PC-3 (cell line): ENCODE measurements at regions not wholly inside any gene's neighbourhood (a gene's known extent, or its start where the extent isn't known, plus 50 kb on each side); places are given as distances from the start of the nearest gene placed in this dataset.
"Not testable (repeated sequence)": the region's sequence is repeated elsewhere in the genome, so short reads cannot be mapped to it uniquely, and the experiment has no call there.

ENCODE experiments used
- ATAC-seq: fragments of 200-7000 bp; cut with Tn5 transposase; 2 replicates; pipeline ENCODE4 v1.9.1; 2020; ENCODE audit warnings: mild to moderate bottlenecking, moderate library complexity
- BruUV-seq: library from RNA; stranded (reverse); fragments of 400-500 nt; replicated peaks from 2 replicates; lab custom pipeline; 2021; lab: Mats Ljungman, UMichigan
- CTCF ChIA-PET: fragments of 300-600 bp; sonication (Branson Sonifier 250); formaldehyde crosslinking; loops from one replicate; lab custom pipeline; 2022; ENCODE audit warnings: antibody characterized with exemption; lab: Charles Lee
- POLR2A ChIA-PET: fragments of 300-600 bp; sonication (Branson Sonifier 250); formaldehyde crosslinking; loops from one replicate; lab custom pipeline; 2022; ENCODE audit warnings: antibody characterized with exemption; ENCODE audit not compliant: unreplicated experiment; lab: Charles Lee
- DNase-seq: peaks from one replicate; pipeline ENCODE4 v3.0.0-alpha.2; 2015
- H2AFZ ChIP-seq: fragments of 300-600 bp; sonication (generic); 2 replicates; pipeline ENCODE4 v1.6.0; 2016; ENCODE audit warnings: antibody characterized with exemption, low read length
- H3F3A ChIP-seq: fragments of 300-600 bp; sonication (generic); one replicate; pipeline ENCODE4 v1.6.0; 2017; ENCODE audit warnings: antibody characterized with exemption, low read length, control low read depth, mild to moderate bottlenecking; ENCODE audit not compliant: unreplicated experiment
- H3K27ac ChIP-seq: fragments of 300-600 bp; sonication (generic); 2 replicates; pipeline ENCODE4 v1.5.1; 2016; ENCODE audit warnings: mild to moderate bottlenecking, low read length
- H3K27me3 ChIP-seq: fragments of 300-600 bp; sonication (generic); 2 replicates; pipeline ENCODE4 v1.6.1; 2016; ENCODE audit warnings: low read length, mixed read lengths
- H3K36me3 ChIP-seq: fragments of 300-600 bp; sonication (generic); 2 replicates; pipeline ENCODE4 v1.6.1; 2016; ENCODE audit warnings: low read depth, mixed run types, low read length, mixed read lengths
- H3K4me1 ChIP-seq: fragments of 300-600 bp; sonication (generic); 2 replicates; pipeline ENCODE4 v1.5.1; 2016; ENCODE audit warnings: low read length; ENCODE audit not compliant: insufficient read depth
- H3K4me2 ChIP-seq: fragments of 300-600 bp; sonication (generic); 2 replicates; pipeline ENCODE4 v1.6.0; 2016; ENCODE audit warnings: low read length
- H3K4me3 ChIP-seq: fragments of 300-600 bp; sonication (generic); 2 replicates; pipeline ENCODE4 v1.5.1; 2016; ENCODE audit warnings: mild to moderate bottlenecking, low read length, mixed read lengths
- H3K79me2 ChIP-seq: fragments of 300-600 bp; sonication (generic); 2 replicates; pipeline ENCODE4 v1.6.1; 2017; ENCODE audit warnings: low read length, mixed read lengths
- H3K9ac ChIP-seq: fragments of 300-600 bp; sonication (generic); 2 replicates; pipeline ENCODE4 v1.6.0; 2016; ENCODE audit warnings: mild to moderate bottlenecking, low read length
- H3K9me2 ChIP-seq: fragments of 300-600 bp; sonication (generic); replicated peaks from 2 replicates; pipeline ENCODE4 v1.6.1; 2016; ENCODE audit warnings: mixed run types, low read length, mixed read lengths
- H3K9me3 ChIP-seq: fragments of 300-600 bp; sonication (generic); 2 replicates; pipeline ENCODE4 v1.6.1; 2016; ENCODE audit warnings: low read length, mixed read lengths
- H4K20me1 ChIP-seq: fragments of 300-600 bp; sonication (generic); 2 replicates; pipeline ENCODE4 v1.6.1; 2016; ENCODE audit warnings: low read length, mixed read lengths
- EZH2 ChIP-seq: fragments of 300-600 bp; sonication (generic); IDR thresholded peaks from one replicate; pipeline ENCODE4 v1.6.1; 2017; ENCODE audit warnings: antibody characterized with exemption, mild to moderate bottlenecking, low read length; ENCODE audit not compliant: unreplicated experiment
- EZH2phosphoT487 ChIP-seq: fragments of 300-600 bp; sonication (generic); IDR thresholded peaks from 2 replicates; pipeline ENCODE4 v1.6.1; 2018; ENCODE audit warnings: mild to moderate bottlenecking, antibody characterized with exemption, low read length, borderline replicate concordance
- intact Hi-C: fragments of 100-400 bp; cut with micrococcal nuclease; formaldehyde crosslinking; loops from 2 replicates; pipeline ENCODE4 v1.9.0; 2023
- TF ChIP-seq, protein P1 (sequence below): fragments of 300-600 bp; sonication (generic); conservative IDR thresholded peaks from 2 replicates; pipeline ENCODE4 v1.5.1; 2017; ENCODE audit warnings: antibody characterized with exemption, low read depth, mild to moderate bottlenecking, low read length

DNA sequence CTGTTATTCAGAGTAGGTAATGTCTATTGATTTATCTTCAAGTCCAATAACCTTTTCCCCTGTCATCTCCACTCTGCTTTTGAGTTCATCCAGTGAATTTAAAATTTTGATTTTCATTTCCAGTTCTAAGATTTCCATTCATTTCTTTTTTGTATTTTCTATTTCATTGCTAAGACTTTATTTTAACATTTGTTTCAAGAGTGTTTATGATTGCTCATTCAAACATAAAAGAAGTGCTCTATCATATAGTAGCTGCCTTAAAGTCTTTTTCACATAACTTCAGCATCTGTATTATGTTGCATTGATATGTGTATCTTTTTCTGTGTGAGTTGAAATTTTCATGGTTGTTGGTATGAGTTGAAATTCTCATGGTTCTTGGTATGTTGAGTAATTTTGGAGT, 341.6 kb downstream of the SOX4 start:
- DNase-seq (no peak), ATAC-seq (no peak)
- no peaks in the 10 kb centered on the region for H4K20me1 ChIP-seq
- ChIA-PET CTCF (no interaction called here), POLR2A (no interaction called here)
- H3K27me3 ChIP-seq, result no peaks in the 10 kb centered on the region
- TF ChIP-seq EZH2phosphoT487, result no peak
- TF ChIP-seq EZH2, result no peak
- TF ChIP-seq, protein P1, sequence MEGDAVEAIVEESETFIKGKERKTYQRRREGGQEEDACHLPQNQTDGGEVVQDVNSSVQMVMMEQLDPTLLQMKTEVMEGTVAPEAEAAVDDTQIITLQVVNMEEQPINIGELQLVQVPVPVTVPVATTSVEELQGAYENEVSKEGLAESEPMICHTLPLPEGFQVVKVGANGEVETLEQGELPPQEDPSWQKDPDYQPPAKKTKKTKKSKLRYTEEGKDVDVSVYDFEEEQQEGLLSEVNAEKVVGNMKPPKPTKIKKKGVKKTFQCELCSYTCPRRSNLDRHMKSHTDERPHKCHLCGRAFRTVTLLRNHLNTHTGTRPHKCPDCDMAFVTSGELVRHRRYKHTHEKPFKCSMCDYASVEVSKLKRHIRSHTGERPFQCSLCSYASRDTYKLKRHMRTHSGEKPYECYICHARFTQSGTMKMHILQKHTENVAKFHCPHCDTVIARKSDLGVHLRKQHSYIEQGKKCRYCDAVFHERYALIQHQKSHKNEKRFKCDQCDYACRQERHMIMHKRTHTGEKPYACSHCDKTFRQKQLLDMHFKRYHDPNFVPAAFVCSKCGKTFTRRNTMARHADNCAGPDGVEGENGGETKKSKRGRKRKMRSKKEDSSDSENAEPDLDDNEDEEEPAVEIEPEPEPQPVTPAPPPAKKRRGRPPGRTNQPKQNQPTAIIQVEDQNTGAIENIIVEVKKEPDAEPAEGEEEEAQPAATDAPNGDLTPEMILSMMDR, result no peak
- no peaks in the 10 kb centered on the region for H3K9me2 ChIP-seq
- no TSS peak for BruUV-seq
- H3K4me1 ChIP-seq, result no peaks in the 10 kb centered on the region
- no peak overlapping the region for H3K4me2 ChIP-seq
- H3K9me3 ChIP-seq, result no peaks in the 10 kb centered on the region
- no peak overlapping the region for H3K4me3 ChIP-seq
- H2AFZ ChIP-seq, result no peak overlapping the region
- H3F3A ChIP-seq, result no peaks in the 10 kb centered on the region
- H3K36me3 ChIP-seq, result no peaks in the 10 kb centered on the region
- H3K27ac ChIP-seq, result no peak overlapping the region
- no peak overlapping the region for H3K9ac ChIP-seq
- intact Hi-C loops, result no loop called here
- H3K79me2 ChIP-seq, result no peaks in the 10 kb centered on the region

DNA sequence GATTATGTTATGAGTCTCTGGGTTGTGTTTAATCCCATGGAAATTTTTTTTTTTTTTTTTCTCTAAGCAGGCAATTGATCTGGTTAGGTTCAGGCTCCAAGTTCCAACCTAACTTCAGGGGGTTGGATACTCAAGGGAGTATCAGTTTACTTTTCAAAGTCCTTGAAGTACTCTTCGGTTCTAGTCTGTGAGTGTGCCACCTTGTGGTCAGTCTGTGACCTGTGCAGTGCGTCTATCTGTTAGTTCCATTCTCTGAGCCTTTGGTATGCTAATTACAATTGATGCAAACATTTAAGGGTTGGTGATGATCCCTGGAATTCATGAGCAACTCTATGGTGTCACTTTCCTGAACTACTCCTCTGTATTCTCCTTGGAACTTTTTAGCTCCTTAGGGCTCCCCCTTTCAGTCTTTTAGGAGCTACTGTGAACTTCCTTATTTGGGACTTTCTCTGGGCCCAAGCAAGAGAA, 342.0 kb downstream of the SOX4 start:
- no peaks in the 10 kb centered on the region for H3K79me2 ChIP-seq
- no peaks in the 10 kb centered on the region for H3K27me3 ChIP-seq
- no peaks in the 10 kb centered on the region for H3K4me1 ChIP-seq
- POLR2A ChIA-PET, result no interaction called here
- no peaks in the 10 kb centered on the region for H3K9me2 ChIP-seq
- no peak overlapping the region for H3K9ac ChIP-seq
- BruUV-seq, result no TSS peak
- no peak for TF ChIP-seq EZH2phosphoT487
- TF ChIP-seq, protein P1, result peak; percentile 89
- H4K20me1 ChIP-seq, result no peaks in the 10 kb centered on the region
- no peak overlapping the region for H3K4me2 ChIP-seq
- ATAC-seq (peak; percentile 48; the same call in 1 of the 2 replicates), DNase-seq (peak; percentile 69)
- no peaks in the 10 kb centered on the region for H3K36me3 ChIP-seq
- intact Hi-C loops, result no loop called here
- H3K27ac ChIP-seq, result no peak overlapping the region
- H3K4me3 ChIP-seq, result no peak overlapping the region
- CTCF ChIA-PET, result no interaction called here
- no peak overlapping the region for H2AFZ ChIP-seq
- no peaks in the 10 kb centered on the region for H3K9me3 ChIP-seq
- no peaks in the 10 kb centered on the region for H3F3A ChIP-seq

DNA sequence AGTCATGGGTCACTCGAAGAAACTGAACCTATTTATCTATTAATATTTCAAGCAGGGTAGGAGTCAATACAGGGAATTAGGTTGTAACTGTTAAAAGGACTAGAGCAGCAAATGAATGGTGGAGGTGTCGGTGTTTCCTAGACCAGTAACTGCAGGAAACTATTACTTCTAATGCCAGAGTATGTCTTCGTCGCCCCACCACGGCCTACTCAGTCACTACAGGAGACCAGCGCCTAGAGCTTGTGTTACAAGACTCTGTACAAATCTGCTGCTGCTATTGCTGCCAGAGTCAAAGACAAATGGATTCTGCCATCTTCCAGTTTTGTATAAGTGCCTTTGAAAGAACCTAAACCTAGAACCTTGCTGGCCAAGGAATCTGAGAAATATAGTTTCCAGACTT, 343.9 kb downstream of the SOX4 start:
- H3K27ac ChIP-seq, result no peak overlapping the region
- ATAC-seq (no peak), DNase-seq (no peak)
- no peak overlapping the region for H3K9ac ChIP-seq
- H3K9me2 ChIP-seq, result no peaks in the 10 kb centered on the region
- CTCF ChIA-PET, result no interaction called here
- no peak overlapping the region for H3K4me2 ChIP-seq
- H3K27me3 ChIP-seq, result no peaks in the 10 kb centered on the region
- H3K79me2 ChIP-seq, result no peaks in the 10 kb centered on the region
- no peaks in the 10 kb centered on the region for H3F3A ChIP-seq
- no peaks in the 10 kb centered on the region for H3K9me3 ChIP-seq
- POLR2A ChIA-PET, result no interaction called here
- no peak overlapping the region for H2AFZ ChIP-seq
- H3K4me3 ChIP-seq, result no peak overlapping the region
- no TSS peak for BruUV-seq
- TF ChIP-seq, protein P1, result no peak
- TF ChIP-seq EZH2phosphoT487 (no peak), EZH2 (no peak)
- H3K36me3 ChIP-seq, result no peaks in the 10 kb centered on the region
- H3K4me1 ChIP-seq, result peaks cover 4% of the 10 kb centered on the region
- no peaks in the 10 kb centered on the region for H4K20me1 ChIP-seq
- intact Hi-C loops, result no loop called here

DNA sequence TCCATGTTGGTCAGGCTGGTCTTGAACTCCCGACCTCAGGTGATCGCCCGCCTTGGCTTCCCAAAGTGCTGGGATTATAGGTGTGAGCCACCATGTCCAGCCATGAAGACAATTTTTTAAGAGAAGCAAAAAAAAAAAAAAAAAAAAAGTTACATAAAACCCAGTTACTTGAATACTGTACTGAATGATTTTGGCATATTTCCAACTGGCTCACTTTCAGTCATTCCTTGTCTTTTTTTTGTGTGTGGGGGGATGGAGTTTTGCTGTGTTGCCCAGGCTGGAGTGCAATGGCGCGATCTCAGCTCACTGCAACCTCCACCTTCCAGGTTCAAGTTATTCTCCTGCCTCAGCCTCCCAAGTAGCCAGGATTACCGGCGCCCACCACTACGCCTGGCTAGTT, 345.5 kb downstream of the SOX4 start:
- DNase-seq, CTCF ChIA-PET, H3F3A ChIP-seq, ATAC-seq, H3K36me3 ChIP-seq, H3K27ac ChIP-seq, H3K4me3 ChIP-seq, POLR2A ChIA-PET, H3K9ac ChIP-seq, H3K4me2 ChIP-seq, H2AFZ ChIP-seq, H3K9me2 ChIP-seq, H3K79me2 ChIP-seq, H4K20me1 ChIP-seq, intact Hi-C loops, BruUV-seq, H3K9me3 ChIP-seq, H3K27me3 ChIP-seq: not testable (repeated sequence)
- peaks cover 13% of the 10 kb centered on the region for H3K4me1 ChIP-seq
